Lung (tissue), 9 donors: ENCODE measurements at regions not wholly inside any gene's neighbourhood (a gene's known extent, or its start where the extent isn't known, plus 50 kb on each side); places are given as distances from the start of the nearest gene placed in this dataset.
A peak's percentile ranks its signal among the peaks of the same experiment; 100 is the strongest.
"Not testable (repeated sequence)": the region's sequence is repeated elsewhere in the genome, so short reads cannot be mapped to it uniquely, and the experiment has no call there.

Source experiments
- ATAC-seq: fragments of 200-7000 bp; cut with Tn5 transposase; one replicate; pipeline ENCODE4 v1.9.1; 2020; ENCODE audit warnings: moderate number of reproducible peaks; ENCODE audit not compliant: insufficient read depth, low FRiP score
- DNase-seq, 3 donors: peaks; one replicate each; pipeline ENCODE4 v3.0.0-alpha.2; 2013 to 2017
- H3K27ac ChIP-seq, 2 donors: one replicate each; pipeline ENCODE4 v1.5.1; 2013; ENCODE audit warnings: mild to moderate bottlenecking in 2 of 2, moderate library complexity in 2 of 2, control low read depth in 1 of 2, inconsistent platforms in 1 of 2, low read depth in 1 of 2, low read length in 1 of 2
- H3K27me3 ChIP-seq, 3 donors: one replicate each; pipeline ENCODE4 v1.5.1; 2013; ENCODE audit warnings: low read length in 2 of 3; ENCODE audit not compliant: control insufficient read depth in 3 of 3, insufficient read depth in 3 of 3
- H3K36me3 ChIP-seq, 4 donors: one replicate each; pipeline ENCODE4 v1.5.1; 2013; ENCODE audit warnings: low read length in 4 of 4, mild to moderate bottlenecking in 1 of 4, moderate library complexity in 1 of 4; ENCODE audit not compliant: control insufficient read depth in 4 of 4, insufficient read depth in 4 of 4
- H3K4me1 ChIP-seq, 5 donors: one replicate each; pipeline ENCODE4 v1.5.1; 2013; ENCODE audit warnings: low read length in 5 of 5, mild to moderate bottlenecking in 2 of 5, moderate library complexity in 1 of 5; ENCODE audit not compliant: control insufficient read depth in 5 of 5, insufficient read depth in 5 of 5
- H3K4me3 ChIP-seq: one replicate; pipeline ENCODE4 v1.5.1; 2013; ENCODE audit warnings: mild to moderate bottlenecking, control low read depth, moderate library complexity
- H3K9ac ChIP-seq, 2 donors: one replicate each; pipeline ENCODE4 v1.5.1; 2013; ENCODE audit warnings: low read length in 2 of 2, control low read depth in 1 of 2; ENCODE audit not compliant: insufficient read depth in 1 of 2
- H3K9me3 ChIP-seq, 4 donors: one replicate each; pipeline ENCODE4 v1.5.1; 2013; ENCODE audit warnings: low read length in 3 of 4, mild to moderate bottlenecking in 1 of 4, moderate library complexity in 1 of 4; ENCODE audit not compliant: control insufficient read depth in 4 of 4, insufficient read depth in 3 of 4
- WGBS, 2 donors: extraction: QIAGEN DNeasy Blood & Tissue Kit; methylation state at CpG; one replicate each; pipeline ENCODE4 v1.1.7; 2013; 5-methylcytosine and 5-hydroxymethylcytosine counted together
- donor health status: Bipolar disorder and iron deficiency.
- donor health status: healthy.
- donor health status: DM: yes; HTN: yes; CAD: no.

DNA sequence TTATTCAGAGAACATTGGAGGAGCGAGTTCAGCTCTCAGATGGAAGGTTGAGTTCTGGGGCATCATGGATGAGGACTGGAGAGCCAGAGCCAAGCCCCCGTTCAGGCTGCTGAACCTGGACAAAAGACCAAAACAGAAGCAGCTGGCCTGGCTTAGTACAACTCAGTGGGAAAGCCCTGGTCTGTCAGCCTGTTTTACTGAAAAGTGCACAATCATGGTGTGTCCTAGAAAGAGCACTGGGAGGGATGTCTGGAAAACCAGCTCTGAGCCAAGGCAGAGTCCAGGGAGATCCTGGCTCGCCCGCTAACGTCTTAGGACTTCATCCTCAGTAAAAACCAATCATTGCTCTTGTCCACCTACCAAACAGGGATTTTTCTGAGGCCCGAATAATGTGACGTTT lies 129.7 kb upstream of the MTLN start:
- 77 to 89% methylated on average over 3 of the region's 7 CpGs for WGBS, 2 donors
- H3K4me3 ChIP-seq, ATAC-seq: not testable (repeated sequence)

DNA sequence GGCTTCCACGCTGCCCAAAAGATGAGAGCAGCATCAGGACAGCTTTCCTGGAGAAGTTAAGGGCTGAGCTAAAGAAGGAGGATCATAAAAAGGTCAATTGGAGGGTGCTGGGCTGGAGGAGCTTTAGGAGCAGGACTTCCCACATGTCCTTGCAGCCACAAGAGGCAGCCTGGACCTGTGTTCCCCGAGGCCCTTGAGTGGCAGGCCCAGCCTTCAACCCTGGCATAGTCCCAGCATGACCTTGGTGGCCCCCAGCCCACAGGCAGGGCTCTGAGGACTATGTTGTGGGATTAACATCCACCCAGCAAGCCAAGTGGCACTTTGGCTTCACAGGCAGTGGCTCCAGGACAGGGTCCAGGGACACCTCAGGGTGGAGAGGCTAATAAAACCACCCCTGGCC lies 126.8 kb upstream of the MTLN start:
- not testable (repeated sequence) for H3K4me3 ChIP-seq, H3K9ac ChIP-seq

More for the DNA sequence above, 129.7 kb upstream of the MTLN start:
- not testable (repeated sequence) for H3K9ac ChIP-seq, H3K27ac ChIP-seq, H3K9me3 ChIP-seq, H3K4me1 ChIP-seq, DNase-seq, H3K27me3 ChIP-seq, H3K36me3 ChIP-seq

DNA sequence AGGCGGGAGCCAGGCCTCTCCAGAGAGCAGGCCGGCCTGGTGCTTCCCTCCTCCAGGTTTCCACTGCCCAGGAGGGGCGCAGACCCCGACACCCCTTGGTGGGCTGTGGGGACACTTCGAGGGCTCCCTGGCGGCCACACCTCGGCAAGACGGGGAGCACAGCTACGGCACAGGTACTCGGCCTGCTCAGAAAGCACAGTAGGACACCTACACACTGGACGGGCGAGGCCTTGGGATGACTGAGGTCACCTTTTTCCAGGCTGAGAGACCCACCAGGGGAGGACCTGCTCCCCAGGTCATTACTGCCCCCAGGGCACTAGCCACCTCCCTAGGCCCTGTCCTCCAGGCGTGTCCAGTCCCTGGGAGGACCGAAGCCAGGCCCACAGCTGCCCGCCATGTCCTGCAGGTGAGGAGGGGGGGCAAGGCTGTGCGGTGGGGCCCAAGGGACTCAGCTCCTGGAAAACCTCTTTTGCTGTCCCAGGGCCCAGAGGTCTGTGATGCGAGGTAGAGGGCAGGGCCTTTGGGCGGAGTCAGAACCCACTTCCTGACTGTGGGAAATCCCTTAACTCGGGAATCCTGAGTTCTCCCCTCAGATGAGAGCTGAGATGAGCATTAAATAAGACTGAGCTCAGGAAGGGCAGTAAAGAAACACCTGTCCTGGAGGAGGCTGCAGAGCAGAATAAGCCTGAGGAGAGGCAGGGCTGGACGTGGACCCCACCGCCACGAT lies 126.1 kb upstream of the MTLN start:
- not testable (repeated sequence) for H3K4me3 ChIP-seq, H3K27ac ChIP-seq, ATAC-seq, H3K27me3 ChIP-seq, H3K9me3 ChIP-seq, H3K36me3 ChIP-seq, DNase-seq, H3K4me1 ChIP-seq, H3K9ac ChIP-seq
- 89 to 93% methylated on average over 11 to 13 of the region's 22 CpGs for WGBS, 2 donors

More for the DNA sequence above, 126.8 kb upstream of the MTLN start:
- not testable (repeated sequence) for H3K27me3 ChIP-seq, DNase-seq, H3K4me1 ChIP-seq, H3K27ac ChIP-seq, H3K9me3 ChIP-seq, H3K36me3 ChIP-seq
- no CpG with 5 or more reads among the region's 2 CpGs for WGBS, 2 donors
- ATAC-seq = peak; percentile 45

DNA sequence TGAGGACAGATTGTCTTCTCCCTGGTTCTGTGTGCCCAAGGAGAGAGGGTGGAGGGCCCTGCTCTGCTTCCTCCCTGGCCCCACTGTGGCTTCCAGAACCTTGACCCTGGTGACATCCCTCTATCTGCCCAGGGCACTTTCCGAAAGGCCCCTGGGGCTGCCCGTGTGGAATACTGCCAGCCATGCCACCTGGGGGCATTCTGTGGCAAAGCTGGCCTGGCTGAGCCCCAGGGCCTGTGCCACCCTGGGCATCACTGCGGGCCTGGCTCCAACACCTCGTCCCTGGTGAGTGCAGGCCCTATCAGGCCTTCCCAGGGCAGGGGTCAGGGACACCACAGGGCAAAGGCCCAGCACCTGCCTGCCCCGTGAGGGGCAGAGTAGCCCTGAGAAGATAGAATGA lies 123.7 kb upstream of the MTLN start:
- WGBS, 2 donors = 90 to 100% methylated on average over 3 to 4 of the region's 5 CpGs
- H3K9me3 ChIP-seq, DNase-seq, H3K4me1 ChIP-seq, H3K27ac ChIP-seq, H3K27me3 ChIP-seq, H3K9ac ChIP-seq, ATAC-seq, H3K36me3 ChIP-seq, H3K4me3 ChIP-seq: not testable (repeated sequence)

DNA sequence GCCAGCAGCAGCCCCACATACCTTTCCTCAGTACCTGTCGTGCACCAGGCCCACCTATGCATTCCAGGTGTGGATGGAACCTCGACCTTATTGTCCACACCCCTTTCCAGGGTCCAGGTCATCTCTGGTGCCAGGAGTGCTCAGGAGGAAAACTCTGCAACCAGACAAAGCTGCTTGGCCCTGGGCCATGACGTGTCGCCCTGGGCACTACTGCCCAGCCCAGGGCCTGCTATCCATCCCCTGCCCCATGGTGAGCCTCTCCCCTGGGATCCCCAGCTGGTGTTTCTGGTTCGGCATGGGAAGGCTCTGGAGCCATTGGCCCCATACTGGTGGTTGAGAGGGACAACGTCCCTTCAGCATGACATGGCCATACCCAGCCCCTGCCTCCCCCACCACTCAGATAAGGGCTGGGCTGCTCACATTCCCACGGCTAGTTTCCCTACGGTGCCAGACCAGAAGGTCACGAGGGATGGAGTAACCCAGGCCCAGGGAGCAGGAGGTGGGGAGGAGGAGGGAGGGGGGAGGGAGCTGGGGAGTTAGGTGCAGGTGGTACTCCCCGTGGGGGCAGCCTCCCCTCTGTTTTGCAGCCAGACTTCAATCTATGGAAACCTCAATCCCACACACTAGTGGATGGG lies 123.2 kb upstream of the MTLN start:
- not testable (repeated sequence) for H3K27me3 ChIP-seq, DNase-seq, H3K27ac ChIP-seq, H3K4me1 ChIP-seq, H3K9ac ChIP-seq, H3K36me3 ChIP-seq, H3K9me3 ChIP-seq, ATAC-seq, H3K4me3 ChIP-seq
- 86 to 88% methylated on average over 2 of the region's 10 CpGs for WGBS, 2 donors

DNA sequence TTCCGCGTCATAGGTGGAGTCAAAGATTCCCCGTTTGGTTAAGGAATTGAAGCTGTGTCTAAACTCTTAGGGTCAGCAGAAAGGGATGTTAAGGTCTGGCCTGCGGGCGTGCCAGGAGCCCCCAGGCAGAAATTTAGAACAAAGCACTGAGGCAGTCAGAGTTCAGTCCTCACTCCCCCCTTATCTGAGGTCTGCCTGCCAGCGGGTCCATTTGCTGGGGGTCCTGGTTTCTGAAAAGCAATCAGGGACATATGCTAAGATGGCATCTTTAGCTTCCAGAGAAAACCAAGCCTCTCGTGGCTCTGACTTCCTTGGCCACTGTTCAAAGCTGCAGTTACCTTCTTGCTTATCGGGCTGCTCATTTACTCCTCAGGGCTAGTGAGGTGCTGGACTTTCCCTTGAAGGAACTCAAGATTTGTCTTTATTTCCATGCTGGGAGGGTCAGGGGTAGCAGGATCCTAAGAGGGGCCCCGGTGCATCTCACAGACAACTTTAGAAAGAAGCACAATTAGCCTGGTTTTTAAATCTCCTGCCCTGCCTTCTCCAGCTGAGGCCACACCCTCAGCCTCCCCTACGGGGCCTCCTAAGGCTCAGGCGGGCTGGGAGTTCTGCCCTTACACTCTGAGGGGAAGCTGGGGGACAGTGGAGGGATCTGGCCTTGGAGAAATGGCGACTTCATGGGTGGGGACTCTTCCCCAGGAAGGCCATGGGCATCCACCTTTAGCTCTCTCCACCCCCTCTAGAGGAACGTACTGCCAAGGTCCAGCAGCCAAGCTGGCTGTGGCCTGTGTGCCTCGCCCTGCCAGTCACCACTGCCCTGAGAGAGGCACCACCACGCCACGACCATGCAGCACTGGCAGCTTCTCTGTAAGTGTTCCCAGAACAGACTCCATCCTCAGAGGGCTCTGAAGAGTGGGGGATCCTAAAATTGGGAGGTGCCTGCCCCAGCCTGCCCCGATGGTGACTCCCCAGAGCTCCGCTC lies 121.1 kb upstream of the MTLN start:
- ATAC-seq, DNase-seq: not testable (repeated sequence)
- WGBS, 2 donors = 91 to 92% methylated on average over 4 to 10 of the region's 18 CpGs

DNA sequence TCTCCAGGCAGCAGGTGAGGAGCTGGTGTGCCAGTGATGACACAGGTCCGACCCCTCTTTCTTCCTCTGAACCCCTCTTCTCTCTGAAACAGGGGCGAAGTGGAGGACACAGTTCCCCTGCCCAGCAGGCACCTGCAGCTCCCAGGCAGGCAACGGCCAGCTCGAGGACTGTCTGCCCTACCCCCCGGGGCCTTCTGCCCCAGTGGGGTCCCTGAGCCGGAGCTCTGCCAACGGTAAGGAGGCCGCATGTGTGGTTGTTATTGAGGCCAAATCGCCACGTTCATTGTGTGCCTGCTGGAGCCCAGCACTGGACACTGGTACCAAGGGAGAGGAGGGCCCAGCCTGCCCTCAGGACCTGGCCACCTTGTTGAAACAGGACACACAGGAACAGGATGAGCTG lies 119.3 kb upstream of the MTLN start:
- H3K27ac ChIP-seq, H3K9me3 ChIP-seq, H3K4me3 ChIP-seq, H3K4me1 ChIP-seq, H3K9ac ChIP-seq, H3K36me3 ChIP-seq, DNase-seq, H3K27me3 ChIP-seq, ATAC-seq: not testable (repeated sequence)
- WGBS, 2 donors = 92 to 94% methylated on average over 5 to 8 of the region's 10 CpGs

More for the DNA sequence above, 121.1 kb upstream of the MTLN start:
- not testable (repeated sequence) for H3K4me3 ChIP-seq, H3K4me1 ChIP-seq, H3K36me3 ChIP-seq, H3K9ac ChIP-seq, H3K9me3 ChIP-seq, H3K27me3 ChIP-seq, H3K27ac ChIP-seq

DNA sequence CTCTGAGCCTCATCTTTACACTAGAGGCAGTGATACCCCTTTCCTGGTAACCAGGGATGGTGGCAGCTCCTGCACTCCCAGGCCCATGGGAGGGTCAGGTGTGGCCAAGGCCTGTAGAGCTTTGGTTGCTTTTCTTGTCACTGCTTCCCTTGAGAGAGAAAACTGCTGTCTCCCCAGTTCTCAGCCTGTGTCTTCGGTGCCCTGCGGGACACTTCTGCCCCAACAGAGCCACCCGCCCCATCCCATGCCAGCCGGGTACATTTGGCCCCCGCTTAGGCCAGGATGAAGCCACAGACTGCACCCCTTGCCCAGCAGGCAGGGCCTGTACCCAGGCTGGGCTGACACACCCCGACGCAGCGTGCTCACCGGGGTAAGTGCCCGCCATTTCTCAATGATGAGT lies 117.4 kb upstream of the MTLN start:
- 97% methylated on average over 5 of the region's 10 CpGs for WGBS, 2 donors
- H3K4me3 ChIP-seq, H3K9ac ChIP-seq, ATAC-seq, H3K36me3 ChIP-seq, DNase-seq, H3K27ac ChIP-seq, H3K27me3 ChIP-seq, H3K9me3 ChIP-seq, H3K4me1 ChIP-seq: not testable (repeated sequence)
